Limb (tissue), 2 donors: ENCODE measurements at regions not wholly inside any gene's neighbourhood (a gene's known extent, or its start where the extent isn't known, plus 50 kb on each side); places are given as distances from the start of the nearest gene placed in this dataset.
"Not testable (repeated sequence)": the region's sequence is repeated elsewhere in the genome, so short reads cannot be mapped to it uniquely, and the experiment has no call there.

Experiments
- DNase-seq, 2 donors: peaks; one replicate each; pipeline ENCODE4 v3.0.0-alpha.2; 2016; ENCODE audit errors: extremely low spot score in 2 of 2

- no peak for DNase-seq
Measured at GRCh38 chr1:181324797-181325616, 158.3 kb upstream of the CACNA1E start.

GRCh38 chr1:181325765-181326164, 157.6 kb upstream of the CACNA1E start:
- not testable (repeated sequence) for DNase-seq

GRCh38 chr1:181326348-181326747, 157.0 kb upstream of the CACNA1E start:
- no peak for DNase-seq

GRCh38 chr1:181327796-181328195, 155.5 kb upstream of the CACNA1E start:
- no peak for DNase-seq

- no peak for DNase-seq
Measured at GRCh38 chr1:181334724-181335123, 148.6 kb upstream of the CACNA1E start.

GRCh38 chr1:181335631-181336030, 147.7 kb upstream of the CACNA1E start:
- no peak for DNase-seq

GRCh38 chr1:181341026-181341632, 142.2 kb upstream of the CACNA1E start:
- DNase-seq: no peak

GRCh38 chr1:181344091-181344490, 139.2 kb upstream of the CACNA1E start:
- no peak for DNase-seq

- DNase-seq: peak in 1 of 2 donors; percentile 24
Measured at GRCh38 chr1:181345146-181345545, 138.2 kb upstream of the CACNA1E start.

GRCh38 chr1:181347495-181348390, 135.6 kb upstream of the CACNA1E start:
- DNase-seq: no peak

GRCh38 chr1:181349512-181349911, 133.8 kb upstream of the CACNA1E start:
- DNase-seq: no peak

GRCh38 chr1:181350131-181350530, 133.2 kb upstream of the CACNA1E start:
- DNase-seq: no peak

GRCh38 chr1:181351740-181352139, 131.6 kb upstream of the CACNA1E start:
- DNase-seq: no peak

- DNase-seq: no peak
Measured at GRCh38 chr1:181352695-181353094, 130.6 kb upstream of the CACNA1E start.

- DNase-seq: no peak
Measured at GRCh38 chr1:181353526-181353925, 129.8 kb upstream of the CACNA1E start.

GRCh38 chr1:181354865-181355264, 128.5 kb upstream of the CACNA1E start:
- no peak for DNase-seq

GRCh38 chr1:181356505-181357340, 126.6 kb upstream of the CACNA1E start:
- no peak for DNase-seq

- no peak for DNase-seq
Measured at GRCh38 chr1:181359012-181359411, 124.3 kb upstream of the CACNA1E start.

- no peak for DNase-seq
Measured at GRCh38 chr1:181364801-181365200, 118.5 kb upstream of the CACNA1E start.

- no peak for DNase-seq
Measured at GRCh38 chr1:181366910-181367309, 116.4 kb upstream of the CACNA1E start.

GRCh38 chr1:181369416-181369815, 113.9 kb upstream of the CACNA1E start:
- DNase-seq: no peak
